HepG2 (cell line): ENCODE measurements at regions not wholly inside any gene's neighbourhood (a gene's known extent, or its start where the extent isn't known, plus 50 kb on each side); places are given as distances from the start of the nearest gene placed in this dataset.
A peak's percentile ranks its signal among the peaks of the same experiment; 100 is the strongest.

Source experiments
- ELF3 ChIP-seq: IDR thresholded peaks from 2 replicates; pipeline ENCODE4 v1.6.1; 2016; ENCODE audit warnings: missing genetic modification reagents, missing compliant biosample characterization
- FOXJ3 ChIP-seq: sonication (generic); formaldehyde crosslinking; IDR thresholded peaks from 2 replicates; pipeline ENCODE4 v1.4.0; 2020; ENCODE audit warnings: missing genetic modification reagents, mild to moderate bottlenecking, borderline replicate concordance
- GPBP1L1 ChIP-seq: sonication (generic); formaldehyde crosslinking; IDR thresholded peaks from 2 replicates; pipeline ENCODE4 v1.5.0; 2020; ENCODE audit warnings: mild to moderate bottlenecking, missing genetic modification reagents
- IKZF1 ChIP-seq: fragments of 450-650 bp; IDR thresholded peaks from 2 replicates; pipeline ENCODE4 v1.7.1; 2016
- POLR2AphosphoS2 ChIP-seq: IDR thresholded peaks from 2 replicates; pipeline ENCODE4 v1.6.1; 2011; ENCODE audit warnings: low read depth, low read length, improper control_type of control experiment
- RBFOX2 ChIP-seq: fragments of 200-400 bp; formaldehyde crosslinking; IDR thresholded peaks from 2 replicates; pipeline ENCODE4 v1.6.1; 2017; ENCODE audit warnings: low read depth, mild to moderate bottlenecking, low read length
- SALL1 ChIP-seq: sonication (generic); formaldehyde crosslinking; IDR thresholded peaks from 2 replicates; pipeline ENCODE4 v1.8.0; 2022; ENCODE audit warnings: mild to moderate bottlenecking, missing genetic modification reagents
- SMARCC2 ChIP-seq: fragments of 450-650 bp; IDR thresholded peaks from 2 replicates; pipeline ENCODE4 v1.6.1; 2017; ENCODE audit warnings: antibody characterized with exemption, mild to moderate bottlenecking
- TBX2 ChIP-seq: sonication (generic); formaldehyde crosslinking; IDR thresholded peaks from 2 replicates; pipeline ENCODE4 v1.5.0; 2020; ENCODE audit warnings: missing genetic modification reagents, mild to moderate bottlenecking, borderline replicate concordance
- THRA ChIP-seq: sonication (generic); formaldehyde crosslinking; IDR thresholded peaks from 2 replicates; pipeline ENCODE4 v1.4.0; 2020; ENCODE audit warnings: missing genetic modification reagents, borderline replicate concordance
- TOPORS ChIP-seq: sonication (generic); formaldehyde crosslinking; IDR thresholded peaks from 2 replicates; pipeline ENCODE4 v1.8.0; 2023; ENCODE audit warnings: mild to moderate bottlenecking, missing genetic modification reagents
- ZBTB21 ChIP-seq: sonication (generic); formaldehyde crosslinking; IDR thresholded peaks from 2 replicates; pipeline ENCODE4 v1.4.0; 2020; ENCODE audit warnings: missing genetic modification reagents
- ZNF282 ChIP-seq: fragments of 450-650 bp; IDR thresholded peaks from 2 replicates; pipeline ENCODE4 v1.6.1; 2018; ENCODE audit not compliant: partially characterized antibody
- ZNF292 ChIP-seq: sonication (generic); formaldehyde crosslinking; IDR thresholded peaks from 2 replicates; pipeline ENCODE4 v1.8.1; 2022; ENCODE audit warnings: mild to moderate bottlenecking, low read depth, missing genetic modification reagents, borderline replicate concordance
- ZNF331 ChIP-seq: sonication (generic); formaldehyde crosslinking; IDR thresholded peaks from 2 replicates; pipeline ENCODE4 v1.4.0; 2020; ENCODE audit warnings: missing genetic modification reagents
- ZNF558 ChIP-seq: sonication (generic); formaldehyde crosslinking; IDR thresholded peaks from 2 replicates; pipeline ENCODE4 v1.9.0; 2022; ENCODE audit warnings: mild to moderate bottlenecking, missing genetic modification reagents, borderline replicate concordance
- ZNF687 ChIP-seq: sonication (generic); formaldehyde crosslinking; IDR thresholded peaks from 2 replicates; pipeline ENCODE4 v1.5.1; 2020; ENCODE audit warnings: mild to moderate bottlenecking, missing genetic modification reagents, moderate library complexity
- ZNF777 ChIP-seq: sonication (generic); formaldehyde crosslinking; IDR thresholded peaks from 2 replicates; pipeline ENCODE4 v1.4.0; 2020; ENCODE audit warnings: missing genetic modification reagents

- TF ChIP-seq GPBP1L1 (CRISPR knock-in tag) (no peak), SALL1 (CRISPR knock-in tag) (no peak), ZNF777 (CRISPR knock-in tag) (0 out of 2 replicates have a peak, but pooled peaks have one; percentile 5), POLR2AphosphoS2 (no peak), ELF3 (CRISPR knock-in tag) (0 out of 2 replicates have a peak, but pooled peaks have one; percentile 19), RBFOX2 (no peak), ZNF558 (CRISPR knock-in tag) (no peak), IKZF1 (no peak), THRA (CRISPR knock-in tag) (no peak), SMARCC2 (no peak), TBX2 (CRISPR knock-in tag) (0 out of 2 replicates have a peak, but pooled peaks have one; percentile 28), ZNF687 (CRISPR knock-in tag) (peak; percentile 10; the same call in 1 of the 2 replicates), ZBTB21 (no peak), ZNF331 (CRISPR knock-in tag) (no peak), ZNF292 (CRISPR knock-in tag) (0 out of 2 replicates have a peak, but pooled peaks have one; percentile 20), ZNF282 (no peak), FOXJ3 (CRISPR knock-in tag) (no peak), TOPORS (no peak)
Measured at GRCh38 chr9:134216449-134216951, 52.1 kb upstream of the RNU6ATAC start (continued).
